Endothelial cell (in vitro differentiated cells): ENCODE measurements at regions not wholly inside any gene's neighbourhood (a gene's known extent, or its start where the extent isn't known, plus 50 kb on each side); places are given as distances from the start of the nearest gene placed in this dataset.

Source experiments
- DNase-seq: peaks from one replicate; pipeline ENCODE4 v3.0.0; 2021; ENCODE audit warnings: low spot score
- H3K27ac Mint-ChIP-seq: one replicate; pipeline ENCODE4 v1.8.0; 2021; ENCODE audit warnings: mixed read lengths, inconsistent platforms; ENCODE audit not compliant: unreplicated experiment
- H3K27me3 Mint-ChIP-seq: one replicate; pipeline ENCODE4 v1.8.0; 2021; ENCODE audit warnings: mild to moderate bottlenecking, moderate library complexity, mixed read lengths, inconsistent platforms; ENCODE audit not compliant: unreplicated experiment
- H3K36me3 Mint-ChIP-seq: one replicate; pipeline ENCODE4 v1.8.0; 2021; ENCODE audit warnings: mild to moderate bottlenecking, low read depth, mixed read lengths, inconsistent platforms; ENCODE audit not compliant: unreplicated experiment
- H3K4me1 Mint-ChIP-seq: one replicate; pipeline ENCODE4 v1.8.0; 2021; ENCODE audit warnings: mild to moderate bottlenecking, mixed read lengths, inconsistent platforms; ENCODE audit not compliant: unreplicated experiment
- H3K4me3 Mint-ChIP-seq: one replicate; pipeline ENCODE4 v1.8.0; 2021; ENCODE audit warnings: mild to moderate bottlenecking, mixed read lengths, inconsistent platforms; ENCODE audit not compliant: unreplicated experiment
- H3K9me3 Mint-ChIP-seq: one replicate; pipeline ENCODE4 v1.8.0; 2021; ENCODE audit warnings: mixed read lengths, inconsistent platforms; ENCODE audit not compliant: unreplicated experiment
- TF ChIP-seq, protein P1 (sequence below): fragments of 200-600 bp; sonication (generic); IDR thresholded peaks from one replicate; pipeline ENCODE4 v1.5.0; 2021; ENCODE audit warnings: antibody characterized with exemption; ENCODE audit not compliant: unreplicated experiment

DNA sequence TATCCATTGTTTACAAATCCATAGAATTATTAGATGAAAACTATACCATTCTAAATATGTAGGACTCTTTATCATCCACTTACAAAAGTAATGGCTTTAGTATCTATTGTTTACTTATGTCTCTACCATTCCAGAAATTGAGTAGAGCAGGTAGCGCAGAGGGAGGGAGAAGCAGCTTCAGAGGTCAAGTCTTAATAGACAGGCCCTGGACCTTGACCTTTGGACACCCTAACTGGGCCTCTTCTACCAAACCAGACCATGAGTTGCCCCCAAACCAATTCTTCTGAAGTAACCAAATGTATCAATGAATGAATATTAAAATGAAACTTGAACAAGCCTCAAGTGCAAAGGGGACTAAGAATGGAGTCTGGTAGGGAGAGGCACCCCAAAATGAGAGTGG is 124.9 kb upstream of the ANKRD55 start:
- peaks cover 11% of the 10 kb centered on the region for H3K4me1 Mint-ChIP-seq
- TF ChIP-seq, protein P1, sequence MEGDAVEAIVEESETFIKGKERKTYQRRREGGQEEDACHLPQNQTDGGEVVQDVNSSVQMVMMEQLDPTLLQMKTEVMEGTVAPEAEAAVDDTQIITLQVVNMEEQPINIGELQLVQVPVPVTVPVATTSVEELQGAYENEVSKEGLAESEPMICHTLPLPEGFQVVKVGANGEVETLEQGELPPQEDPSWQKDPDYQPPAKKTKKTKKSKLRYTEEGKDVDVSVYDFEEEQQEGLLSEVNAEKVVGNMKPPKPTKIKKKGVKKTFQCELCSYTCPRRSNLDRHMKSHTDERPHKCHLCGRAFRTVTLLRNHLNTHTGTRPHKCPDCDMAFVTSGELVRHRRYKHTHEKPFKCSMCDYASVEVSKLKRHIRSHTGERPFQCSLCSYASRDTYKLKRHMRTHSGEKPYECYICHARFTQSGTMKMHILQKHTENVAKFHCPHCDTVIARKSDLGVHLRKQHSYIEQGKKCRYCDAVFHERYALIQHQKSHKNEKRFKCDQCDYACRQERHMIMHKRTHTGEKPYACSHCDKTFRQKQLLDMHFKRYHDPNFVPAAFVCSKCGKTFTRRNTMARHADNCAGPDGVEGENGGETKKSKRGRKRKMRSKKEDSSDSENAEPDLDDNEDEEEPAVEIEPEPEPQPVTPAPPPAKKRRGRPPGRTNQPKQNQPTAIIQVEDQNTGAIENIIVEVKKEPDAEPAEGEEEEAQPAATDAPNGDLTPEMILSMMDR = no peak
- DNase-seq = no peak
- no peaks in the 10 kb centered on the region for H3K9me3 Mint-ChIP-seq
- no peaks in the 10 kb centered on the region for H3K36me3 Mint-ChIP-seq
- H3K27ac Mint-ChIP-seq = no peak overlapping the region
- H3K4me3 Mint-ChIP-seq = no peak overlapping the region
- H3K27me3 Mint-ChIP-seq = no peaks in the 10 kb centered on the region

DNA sequence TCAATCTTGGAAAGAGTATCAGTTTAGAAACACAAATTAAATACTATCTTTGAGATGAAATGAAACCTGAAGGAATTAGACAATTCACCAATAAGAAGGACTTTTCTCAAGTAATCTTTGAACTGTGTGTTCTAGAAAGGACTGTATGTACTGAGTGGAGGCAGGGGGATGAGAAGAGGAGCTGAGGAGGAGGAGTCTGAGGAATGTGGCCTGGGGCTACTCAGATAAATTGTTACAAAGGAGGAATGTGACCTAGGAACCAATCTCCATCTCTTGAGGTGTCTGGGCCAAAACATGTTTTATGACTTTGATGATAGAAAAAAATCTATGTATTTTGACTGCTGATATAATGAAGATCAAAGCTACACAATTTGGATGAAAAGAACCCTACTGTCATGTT is 124.3 kb upstream of the ANKRD55 start:
- no peak for DNase-seq
- no peaks in the 10 kb centered on the region for H3K36me3 Mint-ChIP-seq
- H3K9me3 Mint-ChIP-seq = no peaks in the 10 kb centered on the region
- no peak overlapping the region for H3K4me3 Mint-ChIP-seq
- no peaks in the 10 kb centered on the region for H3K27me3 Mint-ChIP-seq
- H3K4me1 Mint-ChIP-seq = peaks cover 11% of the 10 kb centered on the region
- no peak overlapping the region for H3K27ac Mint-ChIP-seq
- TF ChIP-seq, protein P1 = no peak

DNA sequence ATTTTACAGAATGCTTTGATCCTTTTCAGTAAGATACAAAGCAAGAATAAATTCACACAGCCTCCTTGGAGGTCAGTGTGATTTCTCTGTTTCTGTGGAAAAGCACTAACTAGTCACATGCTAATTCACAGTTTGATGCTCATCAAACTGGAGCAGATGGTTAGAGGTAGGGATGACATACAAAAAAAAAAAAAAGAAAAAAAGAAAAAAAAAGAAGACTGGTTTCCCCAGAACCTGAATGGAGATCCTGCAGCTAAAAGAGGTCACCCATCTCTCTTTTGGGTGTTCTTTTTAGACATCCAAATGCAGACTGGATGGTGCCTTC is 123.7 kb upstream of the ANKRD55 start:
- TF ChIP-seq, protein P1 = no peak
- H3K9me3 Mint-ChIP-seq = no peaks in the 10 kb centered on the region
- no peak overlapping the region for H3K4me3 Mint-ChIP-seq
- DNase-seq = no peak
- H3K36me3 Mint-ChIP-seq = no peaks in the 10 kb centered on the region
- H3K27me3 Mint-ChIP-seq = no peaks in the 10 kb centered on the region
- peaks cover 11% of the 10 kb centered on the region for H3K4me1 Mint-ChIP-seq
- H3K27ac Mint-ChIP-seq = no peak overlapping the region

DNA sequence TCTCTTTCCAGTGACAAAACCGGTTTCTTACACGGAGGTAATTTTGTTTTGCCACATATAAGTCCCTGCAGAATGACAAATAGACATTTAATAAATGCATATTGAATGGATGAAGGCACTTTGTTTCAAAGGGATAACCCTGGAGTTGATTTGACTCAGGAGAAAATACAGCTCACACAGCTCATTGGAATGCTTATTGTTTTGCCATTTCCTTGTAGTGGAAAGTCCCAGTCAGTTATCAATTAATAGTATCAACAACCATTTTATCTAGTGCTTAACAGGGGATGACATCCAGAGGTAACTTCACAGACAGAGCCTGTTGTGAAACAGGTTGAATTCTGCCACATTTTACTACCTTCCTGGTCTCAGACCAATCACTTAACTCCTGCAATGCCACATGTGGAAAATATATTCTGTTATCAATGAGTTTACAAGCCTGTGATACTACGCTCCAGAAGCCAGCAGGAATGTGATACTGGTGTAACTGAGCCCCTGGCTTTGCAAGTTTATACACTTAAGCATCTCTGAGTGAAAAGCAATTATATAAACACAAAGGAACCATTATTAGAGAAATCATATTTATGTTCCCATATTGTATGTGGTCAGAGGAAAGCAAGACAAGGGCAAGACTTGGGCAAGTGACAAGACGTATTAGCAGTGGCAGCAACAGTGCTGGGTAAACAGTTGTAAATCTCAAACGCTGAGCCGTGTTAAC is 123.1 kb upstream of the ANKRD55 start:
- H3K27ac Mint-ChIP-seq = no peak overlapping the region
- H3K4me3 Mint-ChIP-seq = no peak overlapping the region
- H3K36me3 Mint-ChIP-seq = no peaks in the 10 kb centered on the region
- no peaks in the 10 kb centered on the region for H3K27me3 Mint-ChIP-seq
- no peak for DNase-seq
- no peaks in the 10 kb centered on the region for H3K9me3 Mint-ChIP-seq
- peaks cover 11% of the 10 kb centered on the region for H3K4me1 Mint-ChIP-seq
- TF ChIP-seq, protein P1 = no peak

DNA sequence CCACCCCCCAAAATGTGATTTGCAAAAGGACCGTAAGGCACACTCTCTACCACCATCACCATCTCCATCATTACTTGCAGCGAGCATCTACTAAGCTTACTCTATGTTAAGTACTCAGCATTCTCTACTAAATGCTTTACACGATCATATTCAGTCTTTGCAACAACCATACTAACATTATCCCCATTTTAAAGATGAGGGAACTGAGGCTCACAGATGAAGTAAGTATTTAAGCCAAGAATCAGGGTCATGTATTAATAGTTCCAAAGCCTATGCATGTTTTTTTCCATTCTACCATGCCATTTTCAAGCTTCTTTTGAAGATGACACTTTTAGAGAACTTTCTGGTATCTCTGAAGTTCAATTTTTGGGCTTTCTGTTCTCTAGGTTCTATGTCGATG is 121.7 kb upstream of the ANKRD55 start:
- Mint-ChIP-seq H3K4me3 (no peak overlapping the region), H3K36me3 (no peaks in the 10 kb centered on the region), H3K27me3 (no peaks in the 10 kb centered on the region), H3K9me3 (no peaks in the 10 kb centered on the region), H3K27ac (no peak overlapping the region), H3K4me1 (peaks cover 14% of the 10 kb centered on the region)
- TF ChIP-seq, protein P1 = no peak
- DNase-seq = no peak
